H1 (cell line): ENCODE measurements at regions not wholly inside any gene's neighbourhood (a gene's known extent, or its start where the extent isn't known, plus 50 kb on each side); places are given as distances from the start of the nearest gene placed in this dataset.

Source experiments
- EZH2 ChIP-seq: fragments of 200-600 bp; sonication (generic); IDR thresholded peaks from 2 replicates; pipeline ENCODE4 v1.7.1; 2012; ENCODE audit warnings: low read depth, mild to moderate bottlenecking, moderate library complexity, low read length, inconsistent platforms; ENCODE audit not compliant: severe bottlenecking
- GTF2F1 ChIP-seq: IDR thresholded peaks from 2 replicates; pipeline ENCODE4 v1.6.1; 2012; ENCODE audit warnings: low read depth, low read length, improper control_type of control experiment, borderline replicate concordance
- JUN ChIP-seq: IDR thresholded peaks from 2 replicates; pipeline ENCODE4 v1.6.1; 2011; ENCODE audit warnings: low read depth, mild to moderate bottlenecking, improper control_type of control experiment, low read length
- JUND ChIP-seq: IDR thresholded peaks from 2 replicates; pipeline ENCODE4 v1.6.1; 2011; ENCODE audit warnings: mild to moderate bottlenecking, improper control_type of control experiment, low read length
- POLR2A ChIP-seq, 2 experiments: IDR thresholded peaks; 1 replicate in 1 of 2; 2 replicates in 1 of 2; pipeline ENCODE4 v1.6.1; 2011; ENCODE audit warnings: low read depth in 2 of 2, low read length in 2 of 2, mild to moderate bottlenecking in 2 of 2; ENCODE audit errors: control extremely low read depth in 1 of 2
- POLR2AphosphoS5 ChIP-seq: IDR thresholded peaks from 2 replicates; pipeline ENCODE4 v1.6.1; 2011; ENCODE audit warnings: low read depth, low read length
- RAD21 ChIP-seq, 2 experiments: IDR thresholded peaks in 1 of 2; conservative IDR thresholded peaks in 1 of 2; 2 replicates each; pipeline ENCODE4 v1.6.1; 2011; ENCODE audit warnings: low read depth in 2 of 2, low read length in 2 of 2, improper control_type of control experiment in 1 of 2, inconsistent platforms in 1 of 2, mild to moderate bottlenecking in 1 of 2, moderate library complexity in 1 of 2
- SP1 ChIP-seq: IDR thresholded peaks from 2 replicates; pipeline ENCODE4 v1.6.1; 2011; ENCODE audit warnings: low read depth, low read length
- SP2 ChIP-seq: IDR thresholded peaks from 2 replicates; pipeline ENCODE4 v1.6.1; 2012; ENCODE audit warnings: mild to moderate bottlenecking, low read length, inconsistent platforms
- TAF1 ChIP-seq: IDR thresholded peaks from 2 replicates; pipeline ENCODE4 v1.6.1; 2011; ENCODE audit warnings: mild to moderate bottlenecking, low read depth, low read length
- TAF7 ChIP-seq: optimal IDR thresholded peaks from 2 replicates; pipeline ENCODE3; 2011; ENCODE audit warnings: low read depth, mild to moderate bottlenecking, inconsistent platforms, low read length, moderate library complexity, borderline replicate concordance
- TEAD4 ChIP-seq: IDR thresholded peaks from 2 replicates; pipeline ENCODE4 v1.6.1; 2012; ENCODE audit warnings: low read depth, low read length, inconsistent platforms, mixed read lengths
- TF ChIP-seq, protein P1 (sequence below), 3 experiments: IDR thresholded peaks; 1 replicate in 2 of 3; 2 replicates in 1 of 3; pipeline versions ENCODE4 v1.5.1 to v1.6.1; 2011; ENCODE audit warnings: low read length in 3 of 3, mild to moderate bottlenecking in 3 of 3, inconsistent platforms in 2 of 3, low read depth in 1 of 3, moderate library complexity in 1 of 3; ENCODE audit not compliant: insufficient read depth in 1 of 3; ENCODE audit errors: control extremely low read depth in 1 of 3
- TF ChIP-seq, protein P2 (sequence below): IDR thresholded peaks from 2 replicates; pipeline ENCODE4 v1.6.1; 2012; ENCODE audit warnings: low read length, inconsistent platforms

DNA sequence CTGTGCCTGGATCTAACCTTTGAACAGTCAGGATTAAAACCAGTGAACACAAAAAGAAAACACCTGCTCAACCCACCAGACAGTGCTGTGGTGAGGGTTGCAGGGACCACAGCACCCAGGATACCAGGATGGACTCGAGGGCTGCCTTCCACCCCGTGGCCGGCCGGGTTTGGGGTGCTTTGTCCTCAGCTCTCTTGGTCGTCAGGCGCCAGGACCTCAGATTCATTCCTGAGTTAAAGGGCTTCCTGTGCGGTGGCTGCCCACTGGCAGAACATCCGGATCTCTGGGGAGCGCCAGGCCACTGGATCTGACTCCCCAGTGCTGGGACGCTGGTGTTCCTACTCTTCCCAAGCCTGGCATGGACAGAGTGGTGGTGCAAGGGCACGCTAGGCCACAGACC lies 239.8 kb downstream of the TFCP2L1 start:
- TF ChIP-seq, protein P1, sequence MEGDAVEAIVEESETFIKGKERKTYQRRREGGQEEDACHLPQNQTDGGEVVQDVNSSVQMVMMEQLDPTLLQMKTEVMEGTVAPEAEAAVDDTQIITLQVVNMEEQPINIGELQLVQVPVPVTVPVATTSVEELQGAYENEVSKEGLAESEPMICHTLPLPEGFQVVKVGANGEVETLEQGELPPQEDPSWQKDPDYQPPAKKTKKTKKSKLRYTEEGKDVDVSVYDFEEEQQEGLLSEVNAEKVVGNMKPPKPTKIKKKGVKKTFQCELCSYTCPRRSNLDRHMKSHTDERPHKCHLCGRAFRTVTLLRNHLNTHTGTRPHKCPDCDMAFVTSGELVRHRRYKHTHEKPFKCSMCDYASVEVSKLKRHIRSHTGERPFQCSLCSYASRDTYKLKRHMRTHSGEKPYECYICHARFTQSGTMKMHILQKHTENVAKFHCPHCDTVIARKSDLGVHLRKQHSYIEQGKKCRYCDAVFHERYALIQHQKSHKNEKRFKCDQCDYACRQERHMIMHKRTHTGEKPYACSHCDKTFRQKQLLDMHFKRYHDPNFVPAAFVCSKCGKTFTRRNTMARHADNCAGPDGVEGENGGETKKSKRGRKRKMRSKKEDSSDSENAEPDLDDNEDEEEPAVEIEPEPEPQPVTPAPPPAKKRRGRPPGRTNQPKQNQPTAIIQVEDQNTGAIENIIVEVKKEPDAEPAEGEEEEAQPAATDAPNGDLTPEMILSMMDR (IDR thresholded peaks at IDR 0.05; ENCODE audit: control extremely low read depth in 1 of 3, insufficient read depth in 1 of 3, low read depth in 1 of 3, low read length in 3 of 3), result no peak
- TF ChIP-seq SP2 (no peak), EZH2 (no peak), SP1 (no peak), POLR2A (IDR thresholded peaks at IDR 0.05; ENCODE audit: control extremely low read depth in 1 of 2, low read depth in 2 of 2, low read length in 2 of 2) (no peak), JUN (no peak), POLR2AphosphoS5 (no peak), TAF7 (no peak), RAD21 (IDR thresholded peaks at IDR 0.05 in 1 of 2, conservative IDR thresholded peaks at IDR 0.05 in 1 of 2; ENCODE audit: low read depth in 2 of 2, low read length in 2 of 2) (no peak), TEAD4 (no peak), TAF1 (no peak), JUND (no peak), GTF2F1 (no peak)
- TF ChIP-seq, protein P2, sequence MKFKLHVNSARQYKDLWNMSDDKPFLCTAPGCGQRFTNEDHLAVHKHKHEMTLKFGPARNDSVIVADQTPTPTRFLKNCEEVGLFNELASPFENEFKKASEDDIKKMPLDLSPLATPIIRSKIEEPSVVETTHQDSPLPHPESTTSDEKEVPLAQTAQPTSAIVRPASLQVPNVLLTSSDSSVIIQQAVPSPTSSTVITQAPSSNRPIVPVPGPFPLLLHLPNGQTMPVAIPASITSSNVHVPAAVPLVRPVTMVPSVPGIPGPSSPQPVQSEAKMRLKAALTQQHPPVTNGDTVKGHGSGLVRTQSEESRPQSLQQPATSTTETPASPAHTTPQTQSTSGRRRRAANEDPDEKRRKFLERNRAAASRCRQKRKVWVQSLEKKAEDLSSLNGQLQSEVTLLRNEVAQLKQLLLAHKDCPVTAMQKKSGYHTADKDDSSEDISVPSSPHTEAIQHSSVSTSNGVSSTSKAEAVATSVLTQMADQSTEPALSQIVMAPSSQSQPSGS, result no peak
